ENCODE measurements at regions not wholly inside any gene's neighbourhood (a gene's known extent, or its start where the extent isn't known, plus 50 kb on each side); places are given as distances from the start of the nearest gene placed in this dataset.

DNA sequence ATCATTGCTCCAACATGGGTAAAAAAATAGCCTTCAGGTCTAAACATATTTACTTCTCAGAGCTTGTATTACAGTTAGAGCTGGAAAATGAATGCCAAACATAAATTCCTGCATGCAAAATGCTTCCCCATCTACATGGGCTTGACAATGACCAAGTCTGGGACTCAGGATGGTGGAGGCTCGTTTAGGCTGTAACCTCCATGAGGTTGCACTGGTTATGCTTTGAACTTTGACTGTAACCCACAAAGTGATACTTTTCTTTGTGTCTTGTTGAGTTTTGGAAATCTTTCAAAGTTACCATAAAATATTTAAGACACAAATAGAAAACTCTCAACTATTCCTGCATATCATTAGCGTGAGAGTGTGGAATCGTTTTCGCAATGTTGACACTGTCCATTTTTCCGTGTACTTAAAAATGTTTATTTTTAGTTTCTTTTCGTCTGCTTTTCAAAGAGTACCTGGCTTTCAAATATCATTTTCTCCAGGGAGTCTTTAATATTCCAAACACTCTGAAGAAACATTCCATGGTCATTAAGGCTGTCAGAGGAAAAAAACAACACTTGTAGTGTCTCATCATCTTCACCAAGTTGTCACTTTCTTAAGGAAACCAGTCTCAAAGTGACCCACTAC is 487.8 kb downstream of the ENC1 start:
- no peak for DNase-seq (ENCODE audit: low spot score)

- no peak for DNase-seq (ENCODE audit: low spot score)
Observed at GRCh38 chr5:74152136-74152535, 488.4 kb downstream of the ENC1 start.

GRCh38 chr5:74149395-74149794 is 491.1 kb downstream of the ENC1 start:
- no peak for DNase-seq (ENCODE audit: low spot score)

DNA sequence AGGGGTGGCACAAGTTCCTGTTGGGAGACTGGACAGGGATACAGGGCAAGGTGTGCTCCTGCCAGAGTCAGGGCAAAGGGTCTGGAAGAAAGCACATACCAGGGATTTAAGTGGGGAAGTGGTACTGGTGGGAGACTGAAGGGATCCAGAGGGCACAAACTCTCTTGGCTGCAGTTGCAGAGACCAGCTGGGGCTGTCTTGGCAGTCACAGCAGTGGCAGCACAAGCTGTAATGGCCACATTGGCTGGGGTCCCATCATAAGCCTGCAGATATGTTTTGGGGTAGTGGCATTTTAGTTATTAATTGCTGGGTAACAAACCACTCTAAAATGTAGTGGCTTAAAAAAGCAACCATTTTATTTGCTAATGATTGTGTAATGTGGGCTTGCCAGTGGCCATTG is 492.2 kb downstream of the ENC1 start:
- no peak for DNase-seq (ENCODE audit: low spot score)

DNA sequence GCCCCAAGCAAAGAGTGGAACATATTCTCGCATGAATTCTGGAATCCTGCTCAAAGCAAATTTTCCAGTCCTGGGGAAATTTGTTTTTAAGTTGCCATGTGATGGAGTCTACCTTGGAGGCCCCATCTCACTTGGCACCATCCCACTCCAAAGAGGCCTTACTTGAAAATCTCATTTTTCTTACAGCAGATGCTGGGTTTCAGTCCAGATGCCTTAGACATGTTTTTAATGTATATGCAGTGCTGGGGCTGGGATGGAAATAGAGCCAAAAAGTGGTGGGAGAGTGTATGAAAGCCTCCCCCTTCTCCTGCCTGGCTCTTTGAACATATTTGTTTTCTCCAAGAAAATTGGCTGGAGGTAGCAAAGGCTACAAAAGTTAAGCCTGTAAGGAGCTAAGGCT is 493.7 kb downstream of the ENC1 start:
- no peak for DNase-seq (ENCODE audit: low spot score)

DNA sequence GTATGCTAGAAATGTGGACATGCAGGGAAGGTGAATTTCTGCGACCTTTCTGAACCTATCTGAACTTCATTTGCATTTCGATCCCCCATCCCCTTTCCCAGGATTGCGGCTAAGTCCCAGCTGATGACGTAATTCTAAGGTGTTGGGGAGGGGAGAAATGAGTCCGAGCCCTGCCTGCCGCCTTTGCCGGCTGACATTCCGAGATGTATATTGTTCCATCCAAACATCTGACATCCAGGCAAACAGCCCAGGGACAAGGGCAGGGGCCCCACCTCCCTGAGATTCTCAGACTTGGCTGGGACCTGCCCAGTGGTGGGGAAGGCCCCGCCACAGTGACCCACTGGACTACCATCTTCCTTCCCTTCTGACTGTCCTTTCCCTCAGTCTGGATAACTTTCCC is 494.6 kb downstream of the ENC1 start:
- no peak for DNase-seq (ENCODE audit: low spot score)

DNA sequence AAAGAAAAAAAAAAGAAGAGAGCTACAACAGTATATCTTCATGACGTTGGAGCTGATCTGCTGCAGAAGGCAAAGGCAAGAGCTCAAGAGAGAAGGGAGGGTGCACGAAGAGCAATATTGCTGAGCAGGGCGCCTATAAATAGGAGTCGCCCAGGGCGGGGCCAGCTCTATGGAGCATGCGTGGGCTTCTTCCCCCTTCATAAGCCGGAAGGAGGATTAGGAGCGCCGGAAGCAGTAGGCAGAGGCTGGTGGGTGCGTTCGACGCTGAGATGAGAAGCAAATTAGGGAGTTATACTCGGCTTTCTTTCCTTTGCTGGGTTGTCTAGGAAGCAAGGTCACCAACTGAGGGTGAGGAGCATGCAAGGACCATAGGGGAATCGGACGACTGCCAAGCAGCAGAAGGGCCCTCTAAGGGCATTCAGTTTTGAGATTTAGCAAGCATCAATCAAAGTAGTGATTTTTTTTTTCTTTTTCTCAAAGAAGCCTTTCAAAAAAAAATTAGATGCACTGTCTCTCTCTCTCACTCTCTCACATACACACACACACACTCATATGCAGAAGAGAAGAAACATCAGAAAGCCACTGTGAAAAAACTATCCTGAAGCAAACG is 496.7 kb downstream of the ENC1 start:
- no peak for DNase-seq (ENCODE audit: low spot score)

- DNase-seq (ENCODE audit: low spot score), result no peak
Observed at GRCh38 chr5:74143151-74143550, 497.4 kb downstream of the ENC1 start.

GRCh38 chr5:74141053-74141452 is 499.5 kb downstream of the ENC1 start:
- no peak for DNase-seq (ENCODE audit: low spot score)

DNA sequence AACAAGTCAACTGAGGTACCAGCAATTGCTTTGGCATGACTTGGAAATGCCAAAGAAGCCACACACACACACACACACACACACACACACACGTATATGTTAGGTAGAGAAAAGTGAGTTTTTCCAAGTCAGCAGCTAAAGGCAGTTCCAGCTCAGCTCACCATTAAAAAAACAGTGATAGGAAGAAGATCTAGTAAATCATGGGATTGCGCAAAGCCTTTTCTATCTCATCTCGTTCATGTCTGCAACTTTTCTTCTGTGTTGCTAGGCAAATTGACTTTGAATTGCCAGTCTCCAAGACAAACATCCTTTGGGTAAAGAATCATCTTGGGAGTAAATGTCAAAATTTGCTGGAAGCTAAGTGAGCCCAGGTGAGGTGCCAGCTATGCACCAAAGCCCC is 500.1 kb downstream of the ENC1 start:
- no peak for DNase-seq (ENCODE audit: low spot score)

GRCh38 chr5:74139589-74139988 is 500.9 kb downstream of the ENC1 start:
- no peak for DNase-seq (ENCODE audit: low spot score)

- DNase-seq (ENCODE audit: low spot score), result no peak
Observed at GRCh38 chr5:74138721-74139120, 501.8 kb downstream of the ENC1 start.

DNA sequence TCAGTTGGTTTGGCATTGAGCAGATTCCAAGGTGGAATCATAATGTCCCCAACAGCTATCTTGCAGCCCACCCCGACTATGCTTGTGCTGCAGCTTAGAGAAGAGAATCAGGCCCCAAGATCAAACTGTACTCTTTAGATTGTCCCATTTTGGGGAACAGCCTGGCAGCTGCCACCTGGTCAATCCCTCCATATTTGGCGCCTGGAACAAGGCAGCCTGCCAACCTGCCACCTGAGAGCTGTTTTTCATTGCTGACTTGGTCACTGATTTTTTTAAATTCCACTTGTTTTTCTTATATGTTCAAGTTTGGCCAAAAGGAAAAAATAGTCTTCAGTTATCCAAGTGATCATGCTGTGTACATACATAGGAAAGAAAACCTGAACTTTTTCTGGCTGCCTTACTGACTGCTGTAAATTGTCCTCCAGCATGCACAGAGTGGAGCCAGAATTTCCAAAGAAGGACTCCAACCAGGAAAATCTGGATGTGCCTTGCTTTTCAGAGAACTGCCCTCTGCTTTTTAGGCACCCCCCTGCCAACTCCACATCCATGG is 504.2 kb downstream of the ENC1 start:
- no peak for DNase-seq (ENCODE audit: low spot score)

DNA sequence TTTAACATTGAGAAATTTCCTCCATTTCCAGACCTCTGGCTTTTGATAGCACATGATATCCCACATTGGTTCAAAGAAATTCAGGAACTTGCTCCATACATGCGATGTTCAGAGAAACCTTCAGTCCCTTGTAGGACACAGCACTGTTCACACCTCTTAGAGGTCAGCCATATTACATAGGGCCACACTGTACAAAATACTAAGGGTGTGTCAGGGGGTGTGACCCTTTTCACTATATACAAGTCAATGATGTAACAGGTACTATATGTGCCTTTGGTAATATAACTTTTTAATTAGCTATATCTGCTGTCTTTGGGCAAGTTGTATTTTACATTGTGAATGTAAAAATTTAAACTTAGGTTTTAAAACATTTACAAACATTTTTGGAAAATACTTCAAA is 505.5 kb downstream of the ENC1 start:
- no peak for DNase-seq (ENCODE audit: low spot score)

DNA sequence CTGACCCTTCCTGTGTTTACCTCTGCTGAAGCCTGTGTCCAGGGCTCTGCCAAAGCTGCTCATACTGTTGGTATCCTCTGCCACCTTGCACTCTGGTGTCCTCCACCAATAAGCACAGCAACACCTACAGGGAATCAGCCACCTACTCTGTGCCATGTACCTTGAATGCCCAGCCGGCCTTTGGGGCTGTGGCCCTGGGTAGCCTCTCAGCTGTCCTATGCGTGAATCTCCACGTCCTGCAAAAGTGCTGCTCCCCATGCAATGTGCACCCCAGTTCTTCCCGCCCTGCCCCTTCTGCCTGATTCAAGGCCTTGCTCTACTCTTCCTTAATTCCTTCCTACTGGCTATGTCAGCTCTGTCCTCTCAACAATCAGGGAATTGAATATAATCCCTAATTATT is 506.5 kb downstream of the ARHGEF28 start:
- DNase-seq (ENCODE audit: low spot score), result no peak

- no peak for DNase-seq (ENCODE audit: low spot score)
Observed at GRCh38 chr5:74131250-74131649, 505.3 kb downstream of the ARHGEF28 start.

DNA sequence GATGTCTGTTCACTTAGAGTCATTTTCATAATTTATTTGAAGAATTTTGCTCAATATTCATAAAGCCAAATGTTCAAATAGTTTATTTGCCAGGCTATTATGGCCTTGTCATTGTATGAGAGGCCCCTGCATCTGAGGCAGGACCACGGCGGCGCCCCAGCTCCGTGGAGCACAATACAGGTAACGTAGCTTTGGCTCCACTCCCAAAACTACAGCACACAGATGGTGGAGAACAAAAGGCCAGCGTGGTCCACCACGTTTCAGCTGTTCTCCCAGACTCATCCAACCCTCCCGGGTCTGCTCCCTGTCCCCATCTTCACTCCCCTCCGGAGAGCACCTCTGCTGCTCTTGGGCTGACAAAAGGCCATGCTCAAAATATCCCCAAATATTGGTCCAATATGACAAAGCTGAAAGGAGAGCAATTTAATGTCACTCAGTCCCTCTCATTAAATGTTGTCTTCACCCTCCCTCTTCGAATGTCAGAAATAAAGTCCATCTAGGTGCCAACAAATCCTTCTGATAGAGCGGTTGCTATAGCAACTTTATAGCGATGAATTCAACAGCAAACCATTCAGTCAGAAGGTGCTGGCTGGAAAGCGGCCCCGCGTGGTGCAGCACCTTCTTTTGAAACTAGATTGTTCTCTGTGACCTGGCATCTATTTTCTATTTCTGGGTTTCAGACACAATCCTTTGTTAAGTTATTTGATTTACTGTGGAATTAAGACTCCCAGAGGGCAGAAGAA is 504.3 kb downstream of the ARHGEF28 start:
- no peak for DNase-seq (ENCODE audit: low spot score)

- no peak for DNase-seq (ENCODE audit: low spot score)
Observed at GRCh38 chr5:74127381-74128320, 501.7 kb downstream of the ARHGEF28 start.

DNA sequence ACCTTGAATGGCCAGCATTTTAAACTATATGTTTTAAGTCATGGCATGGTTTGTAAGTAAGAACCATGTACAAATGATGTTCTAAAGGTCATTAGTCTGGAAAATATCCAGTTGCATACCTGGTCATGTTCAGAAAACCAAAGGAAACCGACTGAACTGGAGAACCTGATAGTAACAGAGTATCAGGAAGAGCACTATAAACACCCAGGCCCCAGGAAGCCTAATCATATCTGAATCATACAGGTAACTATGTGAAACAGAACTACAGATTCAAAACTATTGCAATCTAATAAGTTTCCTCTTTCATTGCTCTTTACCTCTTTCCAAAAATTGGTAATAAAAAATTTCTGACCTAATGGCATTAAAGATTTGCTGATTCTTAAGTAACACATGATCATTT is 500.3 kb downstream of the ARHGEF28 start:
- no peak for DNase-seq (ENCODE audit: low spot score)

DNA sequence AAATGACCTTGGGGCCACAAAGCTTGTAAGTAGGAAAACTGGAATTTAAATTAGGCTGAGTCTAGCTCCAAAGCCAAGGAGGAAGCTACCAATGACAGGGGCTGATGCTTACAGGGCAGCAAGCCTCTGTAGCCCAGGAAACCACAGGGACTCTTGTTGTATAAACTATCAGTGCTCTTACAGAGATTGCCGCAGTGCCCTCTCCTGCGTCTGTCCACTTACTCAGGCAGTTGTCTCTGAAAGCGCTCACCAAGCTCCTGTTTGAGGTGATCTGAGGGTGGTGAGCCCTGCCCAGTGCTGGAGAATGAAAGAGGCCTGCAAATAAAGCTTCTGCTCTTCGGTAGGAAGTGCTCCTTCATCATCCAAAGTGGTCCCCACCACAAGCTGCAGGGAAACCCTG is 498.8 kb downstream of the ARHGEF28 start:
- DNase-seq (ENCODE audit: low spot score), result no peak

GRCh38 chr5:74123929-74124328 is 497.9 kb downstream of the ARHGEF28 start:
- no peak for DNase-seq (ENCODE audit: low spot score)

DNA sequence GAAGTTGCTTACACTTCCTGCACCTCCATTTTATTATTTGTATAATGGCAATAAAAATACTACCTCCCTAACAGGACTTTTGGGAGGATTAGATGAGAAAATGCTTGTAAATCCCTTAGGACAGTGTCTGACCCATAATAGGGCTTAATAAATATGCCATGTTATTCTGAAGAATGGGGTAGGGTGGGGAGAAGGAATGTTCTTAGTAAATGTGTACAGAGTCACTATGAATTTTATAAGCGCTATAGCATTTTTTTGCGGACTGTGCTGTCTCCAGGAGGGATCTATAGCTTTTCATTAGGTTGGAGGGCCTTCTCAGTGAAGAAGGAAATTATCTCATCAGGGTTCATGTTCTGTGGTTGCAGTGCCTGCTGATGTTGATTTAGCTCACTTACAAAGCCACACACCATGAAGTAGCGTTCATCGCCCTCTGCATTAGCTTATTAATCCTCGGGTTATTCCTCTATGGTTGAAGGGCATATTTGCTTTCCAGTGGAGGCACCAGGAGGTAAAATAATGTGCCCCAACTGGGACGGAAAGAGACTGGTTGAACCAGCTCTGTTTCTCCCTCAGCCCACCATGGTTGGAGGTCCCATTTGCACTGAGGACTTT is 497.1 kb downstream of the ARHGEF28 start:
- DNase-seq (ENCODE audit: low spot score), result no peak

Data from HuH-7.5 (cell line).